ENCODE measurements at regions not wholly inside any gene's neighbourhood (a gene's known extent, or its start where the extent isn't known, plus 50 kb on each side); places are given as distances from the start of the nearest gene placed in this dataset.

- Mint-ChIP-seq H3K4me1 (ENCODE audit: low read depth) (no peaks in the 10 kb centered on the region), H3K36me3 (ENCODE audit: low read depth) (no peaks in the 10 kb centered on the region), H3K9me3 (no peaks in the 10 kb centered on the region), H3K27ac (no peak overlapping the region), H3K4me3 (ENCODE audit: low read depth) (no peak overlapping the region), H3K27me3 (ENCODE audit: low read depth) (peaks cover 2% of the 10 kb centered on the region)
- no peak for DNase-seq (ENCODE audit: low spot score)
- intact Hi-C loops (cut with micrococcal nuclease), result no loop called here
Observed at GRCh38 chr2:16587601-16588000, 78.0 kb downstream of the CYRIA start.

- Mint-ChIP-seq H3K27me3 (ENCODE audit: low read depth) (no peaks in the 10 kb centered on the region), H3K4me3 (ENCODE audit: low read depth) (no peak overlapping the region), H3K36me3 (ENCODE audit: low read depth) (no peaks in the 10 kb centered on the region), H3K4me1 (ENCODE audit: low read depth) (no peaks in the 10 kb centered on the region), H3K9me3 (no peaks in the 10 kb centered on the region), H3K27ac (no peak overlapping the region)
- no peak for DNase-seq (ENCODE audit: low spot score)
- intact Hi-C loops (cut with micrococcal nuclease), result no loop called here
Observed at GRCh38 chr2:16584824-16585540, 80.7 kb downstream of the CYRIA start.

- no peaks in the 10 kb centered on the region for H3K9me3 Mint-ChIP-seq
Observed at GRCh38 chr2:16584084-16584483, 81.5 kb downstream of the CYRIA start.

GRCh38 chr2:16581241-16581640 is 84.4 kb downstream of the CYRIA start:
- Mint-ChIP-seq H3K4me3 (ENCODE audit: low read depth) (no peak overlapping the region), H3K27me3 (ENCODE audit: low read depth) (no peaks in the 10 kb centered on the region), H3K4me1 (ENCODE audit: low read depth) (no peaks in the 10 kb centered on the region), H3K36me3 (ENCODE audit: low read depth) (no peaks in the 10 kb centered on the region), H3K27ac (no peak overlapping the region), H3K9me3 (no peaks in the 10 kb centered on the region)
- no peak for DNase-seq (ENCODE audit: low spot score)
- intact Hi-C loops (cut with micrococcal nuclease), result no loop called here

More at GRCh38 chr2:16584084-16584483, 81.5 kb downstream of the CYRIA start:
- no peak for DNase-seq (ENCODE audit: low spot score)
- Mint-ChIP-seq H3K27me3 (ENCODE audit: low read depth) (no peaks in the 10 kb centered on the region), H3K36me3 (ENCODE audit: low read depth) (no peaks in the 10 kb centered on the region), H3K27ac (no peak overlapping the region), H3K4me3 (ENCODE audit: low read depth) (no peak overlapping the region), H3K4me1 (ENCODE audit: low read depth) (no peaks in the 10 kb centered on the region)
- intact Hi-C loops (cut with micrococcal nuclease), result no loop called here

- H3K27ac Mint-ChIP-seq, result no peak overlapping the region
Observed at GRCh38 chr2:16578081-16578480, 87.6 kb downstream of the CYRIA start.

GRCh38 chr2:16570516-16570915 is 95.1 kb downstream of the CYRIA start:
- no peaks in the 10 kb centered on the region for H3K27me3 Mint-ChIP-seq (ENCODE audit: low read depth)
- no peaks in the 10 kb centered on the region for H3K9me3 Mint-ChIP-seq
- H3K27ac Mint-ChIP-seq, result no peak overlapping the region
- H3K4me3 Mint-ChIP-seq (ENCODE audit: low read depth), result no peak overlapping the region
- intact Hi-C loops (cut with micrococcal nuclease), result no loop called here
- no peaks in the 10 kb centered on the region for H3K4me1 Mint-ChIP-seq (ENCODE audit: low read depth)
- H3K36me3 Mint-ChIP-seq (ENCODE audit: low read depth), result no peaks in the 10 kb centered on the region
- no peak for DNase-seq (ENCODE audit: low spot score)

More at GRCh38 chr2:16578081-16578480, 87.6 kb downstream of the CYRIA start:
- intact Hi-C loops (cut with micrococcal nuclease), result no loop called here
- no peaks in the 10 kb centered on the region for H3K27me3 Mint-ChIP-seq (ENCODE audit: low read depth)
- H3K4me3 Mint-ChIP-seq (ENCODE audit: low read depth), result no peak overlapping the region
- H3K4me1 Mint-ChIP-seq (ENCODE audit: low read depth), result no peaks in the 10 kb centered on the region
- H3K9me3 Mint-ChIP-seq, result no peaks in the 10 kb centered on the region
- H3K36me3 Mint-ChIP-seq (ENCODE audit: low read depth), result no peaks in the 10 kb centered on the region
- DNase-seq (ENCODE audit: low spot score), result no peak

GRCh38 chr2:16568998-16569784 is 96.4 kb downstream of the CYRIA start:
- DNase-seq (ENCODE audit: low spot score), result no peak
- no peak overlapping the region for H3K4me3 Mint-ChIP-seq (ENCODE audit: low read depth)
- H3K4me1 Mint-ChIP-seq (ENCODE audit: low read depth), result no peaks in the 10 kb centered on the region
- no peak overlapping the region for H3K27ac Mint-ChIP-seq
- intact Hi-C loops (cut with micrococcal nuclease), result no loop called here
- no peaks in the 10 kb centered on the region for H3K27me3 Mint-ChIP-seq (ENCODE audit: low read depth)
- H3K9me3 Mint-ChIP-seq, result no peaks in the 10 kb centered on the region
- H3K36me3 Mint-ChIP-seq (ENCODE audit: low read depth), result no peaks in the 10 kb centered on the region

GRCh38 chr2:16566701-16567100 is 98.9 kb downstream of the CYRIA start:
- Mint-ChIP-seq H3K27me3 (ENCODE audit: low read depth) (no peaks in the 10 kb centered on the region), H3K9me3 (no peaks in the 10 kb centered on the region), H3K36me3 (ENCODE audit: low read depth) (no peaks in the 10 kb centered on the region), H3K4me1 (ENCODE audit: low read depth) (no peaks in the 10 kb centered on the region), H3K4me3 (ENCODE audit: low read depth) (no peak overlapping the region), H3K27ac (no peak overlapping the region)
- intact Hi-C loops (cut with micrococcal nuclease), result no loop called here
- no peak for DNase-seq (ENCODE audit: low spot score)

GRCh38 chr2:16565481-16565880 is 100.2 kb downstream of the CYRIA start:
- intact Hi-C loops (cut with micrococcal nuclease), result no loop called here
- Mint-ChIP-seq H3K36me3 (ENCODE audit: low read depth) (no peaks in the 10 kb centered on the region), H3K27me3 (ENCODE audit: low read depth) (no peaks in the 10 kb centered on the region), H3K4me3 (ENCODE audit: low read depth) (no peak overlapping the region), H3K4me1 (ENCODE audit: low read depth) (no peaks in the 10 kb centered on the region), H3K9me3 (no peaks in the 10 kb centered on the region), H3K27ac (no peak overlapping the region)
- no peak for DNase-seq (ENCODE audit: low spot score)

- Mint-ChIP-seq H3K27ac (no peak overlapping the region), H3K4me3 (ENCODE audit: low read depth) (no peak overlapping the region), H3K27me3 (ENCODE audit: low read depth) (no peaks in the 10 kb centered on the region), H3K4me1 (ENCODE audit: low read depth) (no peaks in the 10 kb centered on the region), H3K9me3 (no peaks in the 10 kb centered on the region), H3K36me3 (ENCODE audit: low read depth) (no peaks in the 10 kb centered on the region)
- intact Hi-C loops (cut with micrococcal nuclease), result no loop called here
- DNase-seq (ENCODE audit: low spot score), result no peak
Observed at GRCh38 chr2:16561676-16562075, 104.0 kb downstream of the CYRIA start.

GRCh38 chr2:16561251-16561650 is 104.4 kb downstream of the CYRIA start:
- Mint-ChIP-seq H3K27ac (no peak overlapping the region), H3K4me3 (ENCODE audit: low read depth) (no peak overlapping the region), H3K9me3 (no peaks in the 10 kb centered on the region), H3K36me3 (ENCODE audit: low read depth) (no peaks in the 10 kb centered on the region), H3K27me3 (ENCODE audit: low read depth) (no peaks in the 10 kb centered on the region), H3K4me1 (ENCODE audit: low read depth) (no peaks in the 10 kb centered on the region)
- intact Hi-C loops (cut with micrococcal nuclease), result no loop called here
- DNase-seq (ENCODE audit: low spot score), result no peak

- no peaks in the 10 kb centered on the region for H3K4me1 Mint-ChIP-seq (ENCODE audit: low read depth)
- no peak for DNase-seq (ENCODE audit: low spot score)
- no peaks in the 10 kb centered on the region for H3K27me3 Mint-ChIP-seq (ENCODE audit: low read depth)
- H3K4me3 Mint-ChIP-seq (ENCODE audit: low read depth), result no peak overlapping the region
- H3K36me3 Mint-ChIP-seq (ENCODE audit: low read depth), result no peaks in the 10 kb centered on the region
- H3K27ac Mint-ChIP-seq, result no peak overlapping the region
- intact Hi-C loops (cut with micrococcal nuclease), result no loop called here
- no peaks in the 10 kb centered on the region for H3K9me3 Mint-ChIP-seq
Observed at GRCh38 chr2:16559278-16560067, 106.2 kb downstream of the CYRIA start.

Data from activated T-helper 2 cell treated with anti-CD3 and anti-CD28 coated beads, Interferon-gamma antibody, Interleukin-2, Interleukin-4, amounts not matched to agents 10 μg/mL and 5 μg/mL and 100 μg/mL, durations not matched to agents 14 hours and 24 hours and 36 hours (primary cell).